Lung (tissue), 11 donors: ENCODE measurements at regions not wholly inside any gene's neighbourhood (a gene's known extent, or its start where the extent isn't known, plus 50 kb on each side); places are given as distances from the start of the nearest gene placed in this dataset.
A peak's percentile ranks its signal among the peaks of the same experiment; 100 is the strongest.

Source experiments
- ATAC-seq: fragments of 200-7000 bp; cut with Tn5 transposase; one replicate; pipeline ENCODE4 v1.9.1; 2020; ENCODE audit warnings: moderate number of reproducible peaks; ENCODE audit not compliant: insufficient read depth, low FRiP score
- DNase-seq, 3 donors: peaks; one replicate each; pipeline ENCODE4 v3.0.0-alpha.2; 2013 to 2017
- H3K27ac ChIP-seq, 2 donors: one replicate each; pipeline ENCODE4 v1.5.1; 2013; ENCODE audit warnings: mild to moderate bottlenecking in 2 of 2, moderate library complexity in 2 of 2, control low read depth in 1 of 2, inconsistent platforms in 1 of 2, low read depth in 1 of 2, low read length in 1 of 2
- H3K27me3 ChIP-seq, 3 donors: one replicate each; pipeline ENCODE4 v1.5.1; 2013; ENCODE audit warnings: low read length in 2 of 3; ENCODE audit not compliant: control insufficient read depth in 3 of 3, insufficient read depth in 3 of 3
- H3K36me3 ChIP-seq, 4 donors: one replicate each; pipeline ENCODE4 v1.5.1; 2013; ENCODE audit warnings: low read length in 4 of 4, mild to moderate bottlenecking in 1 of 4, moderate library complexity in 1 of 4; ENCODE audit not compliant: control insufficient read depth in 4 of 4, insufficient read depth in 4 of 4
- H3K4me1 ChIP-seq, 5 donors: one replicate each; pipeline ENCODE4 v1.5.1; 2013; ENCODE audit warnings: low read length in 5 of 5, mild to moderate bottlenecking in 2 of 5, moderate library complexity in 1 of 5; ENCODE audit not compliant: control insufficient read depth in 5 of 5, insufficient read depth in 5 of 5
- H3K4me3 ChIP-seq: one replicate; pipeline ENCODE4 v1.5.1; 2013; ENCODE audit warnings: mild to moderate bottlenecking, control low read depth, moderate library complexity
- H3K9ac ChIP-seq, 2 donors: one replicate each; pipeline ENCODE4 v1.5.1; 2013; ENCODE audit warnings: low read length in 2 of 2, control low read depth in 1 of 2; ENCODE audit not compliant: insufficient read depth in 1 of 2
- H3K9me3 ChIP-seq, 4 donors: one replicate each; pipeline ENCODE4 v1.5.1; 2013; ENCODE audit warnings: low read length in 3 of 4, mild to moderate bottlenecking in 1 of 4, moderate library complexity in 1 of 4; ENCODE audit not compliant: control insufficient read depth in 4 of 4, insufficient read depth in 3 of 4
- CTCF ChIP-seq: IDR thresholded peaks from 2 replicates; pipeline ENCODE4 v1.5.1; 2012; ENCODE audit warnings: mild to moderate bottlenecking; ENCODE audit errors: control extremely low read depth, extremely low read depth
- WGBS, 2 donors: extraction: QIAGEN DNeasy Blood & Tissue Kit; methylation state at CpG; one replicate each; pipeline ENCODE4 v1.1.7; 2013; 5-methylcytosine and 5-hydroxymethylcytosine counted together
- donor health status: control.
- donor health status: control.
- donor health status: Bipolar disorder and iron deficiency.
- donor health status: healthy.
- donor health status: DM: yes; HTN: yes; CAD: no.

- no peaks in the 10 kb centered on the region for H3K36me3 ChIP-seq
Observed at GRCh38 chr5:155726267-155726666, 600.7 kb upstream of the SGCD start.

GRCh38 chr5:155727512-155728145 lies 599.3 kb upstream of the SGCD start:
- H3K9me3 ChIP-seq, result peaks cover 0 to 7% (median 0%) of the 10 kb centered on the region in 4 donors
- peaks cover 0 to 12% (median 0%) of the 10 kb centered on the region in 5 donors for H3K4me1 ChIP-seq
- peaks cover 25 to 65% (median 61%) of the 10 kb centered on the region in 3 donors for H3K27me3 ChIP-seq
- H3K4me3 ChIP-seq, result no peak overlapping the region
- H3K36me3 ChIP-seq, result no peaks in the 10 kb centered on the region
- WGBS, 2 donors, result 5 to 6% methylated on average over 32 to 36 of the region's 36 CpGs
- TF ChIP-seq CTCF, result no peak
- no peak overlapping the region for H3K9ac ChIP-seq
- ATAC-seq, result no peak
- no peak for DNase-seq
- no peak overlapping the region for H3K27ac ChIP-seq

More at GRCh38 chr5:155726267-155726666, 600.7 kb upstream of the SGCD start:
- no peak overlapping the region for H3K4me3 ChIP-seq
- WGBS, 2 donors, result 7 to 8% methylated on average over 8 of the region's 8 CpGs
- no peak overlapping the region for H3K9ac ChIP-seq
- peaks cover 18 to 52% (median 49%) of the 10 kb centered on the region in 3 donors for H3K27me3 ChIP-seq
- no peak overlapping the region for H3K27ac ChIP-seq
- ATAC-seq (no peak), DNase-seq (peak; percentile 47 to 60 (median 51))
- H3K9me3 ChIP-seq, result peaks cover 0 to 7% (median 0%) of the 10 kb centered on the region in 4 donors
- peaks cover 0 to 12% (median 0%) of the 10 kb centered on the region in 5 donors for H3K4me1 ChIP-seq
- no peak for TF ChIP-seq CTCF

- peak overlapping the region in 1 of 2 donors; percentile 35 for H3K27ac ChIP-seq
- H3K27me3 ChIP-seq, result peaks cover 25 to 69% (median 63%) of the 10 kb centered on the region in 3 donors
Observed at GRCh38 chr5:155728146-155728856, 598.7 kb upstream of the SGCD start.

More at GRCh38 chr5:155728146-155728856, 598.7 kb upstream of the SGCD start:
- DNase-seq (peak; percentile 67 to 81 (median 80)), ATAC-seq (peak; percentile 65)
- TF ChIP-seq CTCF, result no peak
- no peak overlapping the region for H3K9ac ChIP-seq
- 1 to 2% methylated on average over 34 to 83 of the region's 83 CpGs for WGBS, 2 donors
- H3K36me3 ChIP-seq, result no peaks in the 10 kb centered on the region
- peaks cover 0 to 7% (median 0%) of the 10 kb centered on the region in 4 donors for H3K9me3 ChIP-seq
- H3K4me3 ChIP-seq, result no peak overlapping the region
- H3K4me1 ChIP-seq, result peaks cover 0 to 12% (median 0%) of the 10 kb centered on the region in 5 donors
